ENCODE measurements at regions not wholly inside any gene's neighbourhood (a gene's known extent, or its start where the extent isn't known, plus 50 kb on each side); places are given as distances from the start of the nearest gene placed in this dataset.
"Not testable (repeated sequence)": the region's sequence is repeated elsewhere in the genome, so short reads cannot be mapped to it uniquely, and the experiment has no call there.

- not testable (repeated sequence) for DNase-seq
Measured at GRCh38 chr14:27640688-27641087, 1042.9 kb upstream of the NOVA1 start.

DNA sequence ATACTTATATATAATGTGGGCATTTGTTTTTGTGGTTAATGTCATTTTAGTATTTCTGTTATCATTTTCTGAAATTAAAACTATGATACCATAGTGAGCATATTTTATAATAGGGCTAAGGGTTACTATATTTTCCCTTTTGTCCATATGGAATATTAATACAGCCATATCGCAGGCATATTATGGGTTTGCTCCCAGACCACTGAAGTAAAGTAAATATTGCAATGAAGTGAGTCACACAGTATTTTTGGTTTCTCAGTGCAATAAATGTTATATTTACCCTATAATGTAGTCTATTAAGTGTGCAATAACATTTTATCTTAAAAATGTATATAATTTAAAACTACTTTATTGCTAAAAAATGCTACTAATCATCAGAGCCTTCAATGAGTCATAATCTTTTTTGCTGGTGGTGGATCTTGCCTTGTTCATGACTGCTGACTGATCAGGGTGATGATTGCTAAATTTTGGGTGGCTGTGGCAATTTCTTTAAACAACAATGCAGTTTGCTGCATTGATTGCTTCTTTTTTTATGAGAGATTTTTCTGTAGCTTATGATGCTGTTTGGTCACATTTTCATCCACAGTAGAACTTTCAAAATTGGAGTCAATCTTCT, 1044.5 kb upstream of the NOVA1 start:
- no peak for DNase-seq

DNA sequence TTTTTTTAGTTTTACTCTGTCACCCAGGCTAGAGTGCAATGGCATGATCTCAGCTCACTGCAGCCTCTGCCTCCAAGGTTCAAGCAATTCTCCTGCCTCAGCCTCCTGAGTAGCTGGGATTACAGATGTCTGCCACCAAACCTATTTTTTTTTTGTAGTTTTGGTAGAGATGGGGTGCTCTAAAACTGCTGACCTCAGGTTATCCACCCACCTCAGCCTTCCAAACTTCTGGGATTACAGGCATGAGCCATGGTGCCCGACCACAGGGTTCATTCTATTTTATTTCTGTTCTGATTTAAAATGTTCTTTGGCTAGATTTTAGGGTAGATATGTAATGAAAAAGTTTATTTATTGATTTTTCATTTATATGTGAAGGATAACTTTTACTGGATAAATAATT, 1062.8 kb upstream of the NOVA1 start:
- no peak for DNase-seq

DNA sequence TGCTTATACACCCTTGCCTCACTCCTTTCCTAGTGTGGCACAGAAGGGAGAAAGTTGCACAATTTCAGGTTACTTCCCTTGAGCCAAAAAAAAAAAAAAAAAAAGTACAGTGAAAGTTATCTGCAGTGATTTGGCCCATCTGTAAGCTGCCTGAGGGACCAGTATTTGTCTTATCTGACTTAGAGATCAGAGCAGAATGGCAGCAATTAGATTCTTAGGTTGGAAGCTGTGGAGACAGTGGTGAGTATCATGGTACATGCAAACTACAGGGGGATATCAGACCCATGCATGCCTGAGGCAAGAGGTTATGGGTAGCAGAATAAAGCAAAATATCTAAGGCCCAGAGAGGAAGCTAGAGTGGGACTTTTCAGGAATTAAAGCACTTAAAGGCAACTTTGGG, 1070.7 kb upstream of the NOVA1 start:
- DNase-seq: no peak

DNA sequence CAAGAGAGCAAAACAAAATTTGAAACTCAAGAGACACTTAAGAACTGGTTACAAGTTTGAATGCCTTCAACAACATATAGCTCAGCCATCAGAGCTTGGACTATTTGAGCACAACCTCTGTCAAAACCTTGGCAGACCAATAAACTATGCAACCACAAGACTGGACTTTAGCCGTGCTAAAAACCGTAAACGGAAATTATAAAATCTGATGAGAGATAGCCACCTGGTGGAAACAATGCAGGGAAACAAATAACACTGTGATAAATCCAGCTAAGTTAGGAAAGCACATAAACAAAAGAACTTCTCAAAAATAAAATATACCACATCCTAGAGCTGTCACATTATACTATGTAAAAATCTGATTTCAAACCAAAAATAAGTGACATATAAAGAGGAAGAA, 1074.2 kb upstream of the NOVA1 start:
- DNase-seq: no peak

- not testable (repeated sequence) for DNase-seq
Measured at GRCh38 chr14:27672811-27673737, 1075.2 kb upstream of the NOVA1 start.

- no peak for DNase-seq
Measured at GRCh38 chr14:27686137-27686536, 1080.5 kb upstream of the FOXG1 start.

DNA sequence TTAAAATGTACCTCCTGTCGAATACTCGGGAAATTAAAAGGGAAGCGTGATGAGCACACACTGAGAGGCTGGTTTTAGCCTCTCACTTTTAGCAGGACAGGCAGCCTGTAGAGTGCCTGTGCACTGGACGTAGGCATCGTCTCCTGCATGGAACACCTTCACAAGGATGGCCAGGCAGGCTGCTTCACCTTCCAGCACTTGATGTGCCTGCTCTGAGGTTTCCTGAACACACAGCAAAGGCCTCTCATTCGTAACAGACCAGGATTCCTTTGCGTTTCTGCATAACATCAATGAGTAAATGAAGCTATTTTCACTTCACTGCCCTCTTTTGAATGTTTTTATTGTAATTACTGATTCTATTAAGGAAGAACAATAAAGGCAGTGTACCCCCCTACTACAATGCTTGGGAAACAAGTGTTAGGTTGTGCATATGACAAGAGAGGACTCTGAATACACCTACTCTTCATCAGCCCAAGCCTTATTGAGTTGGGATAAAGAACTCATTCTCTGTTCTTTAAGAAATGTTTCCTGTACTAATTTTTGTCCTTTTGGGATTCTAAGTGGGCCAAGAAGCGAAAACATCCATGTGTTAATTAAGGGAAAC, 1077.6 kb upstream of the FOXG1 start:
- DNase-seq: no peak

DNA sequence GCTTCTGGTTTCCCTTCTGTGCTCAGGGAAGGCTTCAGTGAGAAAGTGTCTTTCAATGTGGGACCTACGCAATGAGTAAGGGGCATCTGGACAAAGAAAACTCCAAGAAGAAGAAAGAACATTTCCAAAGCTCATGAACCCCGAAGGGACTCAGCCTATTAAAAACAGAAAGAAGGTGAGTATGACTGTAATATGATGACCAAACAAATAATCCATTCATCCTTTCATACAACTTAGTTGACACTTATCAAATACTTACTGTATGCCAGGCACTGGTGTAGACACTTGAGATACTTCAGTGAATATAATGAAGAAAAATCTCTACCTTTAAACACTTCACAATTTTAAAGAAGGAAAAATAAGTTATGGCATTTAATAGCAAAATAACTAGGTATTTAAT, 1054.2 kb upstream of the FOXG1 start:
- DNase-seq: no peak

DNA sequence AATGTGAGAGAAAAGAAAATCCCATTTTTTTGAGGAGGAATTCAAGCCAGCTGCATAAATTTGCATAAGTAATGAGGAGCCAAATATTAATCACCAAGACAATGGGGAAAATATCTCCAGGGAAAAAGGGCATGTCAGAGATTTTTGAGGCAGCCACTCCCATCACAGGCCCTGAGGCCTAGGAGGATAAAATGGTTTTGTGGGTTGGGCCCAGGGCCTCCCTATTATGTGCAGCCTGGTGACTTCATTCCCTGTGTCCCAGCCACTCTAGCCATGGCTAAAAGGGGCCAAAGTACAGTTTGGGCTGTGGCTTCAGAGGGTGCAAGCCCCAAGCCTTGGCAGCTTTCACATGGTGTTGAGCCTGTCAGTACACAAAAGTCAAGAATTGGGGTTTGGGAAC, 1051.0 kb upstream of the FOXG1 start:
- no peak for DNase-seq

GRCh38 chr14:27721760-27722159, 1044.8 kb upstream of the FOXG1 start:
- DNase-seq: no peak

DNA sequence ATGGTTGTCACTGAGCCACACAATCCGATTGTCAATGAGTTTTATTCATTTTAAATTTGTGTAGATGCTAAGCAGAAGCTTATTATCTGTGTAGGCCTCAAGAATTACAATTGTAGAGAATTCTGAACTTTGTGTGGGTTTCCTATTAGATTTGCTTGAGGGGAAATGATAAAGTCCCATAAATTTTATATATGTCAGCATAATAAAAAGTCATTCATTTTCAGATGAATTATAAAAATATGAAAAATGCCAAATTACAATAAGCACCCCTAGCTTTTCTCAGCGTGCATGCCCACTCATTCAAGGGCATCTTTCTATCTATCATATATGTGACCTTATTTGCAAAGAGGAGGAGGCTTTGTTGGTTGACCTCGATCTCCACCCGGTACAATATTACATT, 1041.1 kb upstream of the FOXG1 start:
- no peak for DNase-seq

GRCh38 chr14:27727251-27727770, 1039.3 kb upstream of the FOXG1 start:
- DNase-seq: peak in 1 of 2 experiments; percentile 29

GRCh38 chr14:27730204-27730603, 1036.4 kb upstream of the FOXG1 start:
- DNase-seq: peak; percentile 41 to 80

- peak in 1 of 2 experiments; percentile 52 for DNase-seq
Measured at GRCh38 chr14:27739657-27740156, 1026.9 kb upstream of the FOXG1 start.

DNA sequence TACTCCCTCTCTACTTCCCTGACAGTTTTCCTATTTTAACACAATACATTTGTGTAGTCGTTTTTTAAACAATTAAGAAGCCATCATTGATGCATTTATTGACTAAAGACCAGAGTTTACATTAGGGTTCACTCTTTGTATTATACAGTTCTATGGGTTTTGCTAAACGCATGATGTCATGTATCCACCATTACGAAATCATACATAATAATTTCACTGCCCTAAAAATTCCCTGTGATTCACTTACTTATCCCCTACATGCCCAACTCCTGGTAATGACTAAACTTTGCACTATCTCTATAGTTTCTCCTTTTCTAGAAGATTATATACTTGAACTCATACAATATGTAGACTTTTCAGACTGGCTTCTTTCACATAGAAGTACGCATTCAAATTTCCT, 1016.5 kb upstream of the FOXG1 start:
- DNase-seq: no peak

DNA sequence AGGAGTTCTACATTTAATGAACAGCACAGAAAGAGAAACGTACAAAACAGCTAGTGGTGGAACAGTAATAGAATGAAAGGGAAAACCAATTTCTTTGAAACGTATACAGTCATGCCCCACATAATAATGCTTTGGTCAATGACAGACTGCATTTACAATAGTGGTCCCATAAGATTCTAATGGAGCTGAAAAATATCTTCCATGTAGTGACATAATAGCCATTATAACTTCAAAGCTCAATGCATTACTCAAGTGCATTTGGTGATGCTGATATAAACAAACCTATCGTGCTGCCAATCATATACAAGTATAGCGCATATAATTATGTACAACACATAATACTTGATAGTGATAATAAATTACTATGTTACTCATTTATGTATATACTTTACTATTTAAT, 1008.9 kb upstream of the FOXG1 start:
- not testable (repeated sequence) for DNase-seq

DNA sequence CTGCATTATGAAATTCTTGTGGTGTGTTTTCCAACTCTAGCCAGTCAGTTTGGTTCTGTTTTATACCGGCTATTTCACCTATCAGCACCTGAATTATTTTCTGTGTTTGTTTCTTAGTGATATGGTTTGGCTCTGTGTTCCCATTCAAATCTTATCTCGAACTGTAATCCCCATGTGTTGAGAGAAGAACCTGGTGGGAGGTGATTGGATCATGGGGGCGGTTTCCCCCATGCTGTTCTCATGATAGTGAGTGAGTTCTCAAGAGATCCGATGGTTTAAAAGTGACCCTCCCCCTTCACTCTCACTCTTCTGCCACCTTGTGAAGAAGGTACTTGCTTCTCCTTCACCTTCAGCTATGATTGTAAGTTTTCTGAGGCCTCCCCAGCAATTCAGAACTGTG, 1006.2 kb upstream of the FOXG1 start:
- DNase-seq: not testable (repeated sequence)

DNA sequence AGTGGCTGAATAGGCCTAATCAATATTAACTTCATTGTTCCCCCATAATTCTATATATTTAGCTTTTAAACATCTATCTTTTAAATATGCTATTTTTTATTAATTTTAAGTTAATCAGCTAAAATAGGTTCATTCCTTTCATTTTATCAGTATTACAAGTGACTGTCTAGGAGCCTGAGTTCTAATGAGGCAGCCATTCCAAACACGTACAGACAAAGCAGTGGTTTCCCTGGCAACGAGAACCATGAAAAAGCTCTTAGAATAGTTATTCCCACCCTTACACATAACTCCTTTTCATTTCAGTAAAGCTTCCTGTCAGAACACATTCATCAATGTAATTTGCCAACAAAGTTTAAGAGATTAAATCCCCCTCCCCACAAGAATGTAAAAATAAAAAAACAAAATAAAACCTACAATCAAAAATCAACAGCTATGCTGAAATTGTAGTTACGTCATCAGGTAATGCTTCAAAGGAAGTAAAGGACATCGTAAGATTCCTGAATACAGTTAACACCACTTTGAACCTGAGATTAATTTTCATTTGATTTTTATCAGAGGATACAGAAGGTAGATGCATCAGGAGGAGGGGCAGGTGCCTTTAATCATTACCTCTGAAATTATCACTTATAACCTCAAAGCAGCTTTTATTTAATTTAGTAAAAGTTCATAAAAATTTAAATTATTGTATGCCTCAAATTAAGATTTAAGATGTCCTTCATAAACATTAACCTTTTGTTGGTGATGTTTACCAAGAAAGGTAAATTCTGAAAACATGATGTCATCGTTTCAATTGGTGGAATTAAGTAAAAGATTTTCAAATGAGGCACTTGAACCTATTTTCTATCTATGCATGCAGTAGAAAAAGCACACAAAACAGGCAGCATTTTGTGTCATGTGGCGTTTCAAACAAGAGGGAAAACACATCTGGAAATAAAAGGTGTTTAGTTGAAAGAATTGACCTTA, 967.2 kb upstream of the FOXG1 start:
- not testable (repeated sequence) for DNase-seq

DNA sequence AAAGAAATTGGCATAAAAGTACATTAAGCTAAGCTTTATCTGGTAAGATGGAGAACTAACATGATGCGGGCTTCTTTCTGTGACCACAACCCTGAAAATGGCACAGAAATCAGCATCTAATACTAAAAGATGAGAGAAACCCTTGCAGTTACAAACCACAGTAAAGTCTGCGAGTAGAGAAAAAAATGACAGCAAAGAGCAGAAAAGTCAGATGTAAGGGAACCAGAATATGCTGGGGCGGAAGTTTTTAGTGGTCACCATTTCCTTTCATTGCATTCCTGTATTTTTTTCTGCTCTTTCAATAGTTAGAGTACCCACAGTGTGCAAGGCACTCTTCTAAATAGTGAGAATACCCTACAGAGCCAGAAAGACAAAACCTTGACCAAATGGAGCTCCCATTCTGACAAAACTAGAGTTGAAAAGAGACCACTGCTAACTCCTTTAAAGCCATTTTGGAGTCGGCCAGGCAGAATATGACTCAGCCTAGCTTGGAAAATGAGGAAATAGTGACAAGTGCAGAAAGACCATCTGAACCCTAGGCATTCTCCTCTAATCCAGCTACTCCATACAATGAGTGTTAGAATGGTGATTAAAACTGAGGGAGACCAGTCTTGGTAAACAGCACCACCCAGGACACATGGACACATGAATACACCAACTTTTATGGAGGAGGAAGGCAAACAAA, 948.7 kb upstream of the FOXG1 start:
- not testable (repeated sequence) for DNase-seq

DNA sequence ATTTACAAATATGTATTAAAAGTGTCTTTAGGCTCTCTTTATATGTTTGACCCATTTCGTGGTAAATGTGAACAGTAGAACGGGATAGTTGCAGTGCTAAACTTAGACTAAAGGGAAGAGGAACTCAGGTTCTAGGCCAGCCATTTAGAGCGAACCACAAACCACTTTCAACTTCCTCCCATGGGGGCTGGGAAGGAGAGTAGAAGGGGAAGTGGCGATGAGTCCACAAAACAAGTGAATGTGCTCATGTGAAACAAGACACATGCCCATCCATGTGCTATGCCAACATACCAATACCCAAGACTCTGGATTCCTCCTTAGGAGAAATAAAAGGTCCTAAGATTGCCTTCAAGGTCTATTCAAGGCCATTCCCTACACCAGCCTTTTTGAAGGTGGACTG, 940.4 kb upstream of the FOXG1 start:
- DNase-seq: not testable (repeated sequence)

GRCh38 chr14:27831978-27832377, 934.6 kb upstream of the FOXG1 start:
- not testable (repeated sequence) for DNase-seq
